HG02610 (cell line): ENCODE measurements at regions not wholly inside any gene's neighbourhood (a gene's known extent, or its start where the extent isn't known, plus 50 kb on each side); places are given as distances from the start of the nearest gene placed in this dataset.
A peak's percentile ranks its signal among the peaks of the same experiment; 100 is the strongest.
"Not testable (repeated sequence)": the region's sequence is repeated elsewhere in the genome, so short reads cannot be mapped to it uniquely, and the experiment has no call there.

Experiments
- ATAC-seq: cut with Tn5 transposase; IDR thresholded peaks from one replicate; pipeline ENCODE4 v1.9.1; 2021; ENCODE audit warnings: mild to moderate bottlenecking, moderate library complexity; ENCODE audit not compliant: unreplicated experiment

- ATAC-seq: no peak
Measured at GRCh38 chr11:127803755-127804154, 783.6 kb downstream of the ETS1 start.

- ATAC-seq: no peak
Measured at GRCh38 chr11:127800989-127801688, 786.2 kb downstream of the ETS1 start.

GRCh38 chr11:127795326-127795725 lies 792.0 kb downstream of the ETS1 start:
- ATAC-seq: no peak

- no peak for ATAC-seq
Measured at GRCh38 chr11:127791844-127792243, 791.3 kb upstream of the KIRREL3 start.

- ATAC-seq: no peak
Measured at GRCh38 chr11:127790592-127790991, 790.0 kb upstream of the KIRREL3 start.

GRCh38 chr11:127789927-127790326 lies 789.4 kb upstream of the KIRREL3 start:
- no peak for ATAC-seq

- not testable (repeated sequence) for ATAC-seq
Measured at GRCh38 chr11:127772938-127773337, 772.4 kb upstream of the KIRREL3 start.

GRCh38 chr11:127768931-127769330 lies 768.4 kb upstream of the KIRREL3 start:
- ATAC-seq: not testable (repeated sequence)

- no peak for ATAC-seq
Measured at GRCh38 chr11:127766734-127767133, 766.2 kb upstream of the KIRREL3 start.

- ATAC-seq: no peak
Measured at GRCh38 chr11:127738771-127739286, 738.3 kb upstream of the KIRREL3 start.

GRCh38 chr11:127737499-127737898 lies 736.9 kb upstream of the KIRREL3 start:
- no peak for ATAC-seq

- ATAC-seq: no peak
Measured at GRCh38 chr11:127733552-127733951, 733.0 kb upstream of the KIRREL3 start.

- ATAC-seq: no peak
Measured at GRCh38 chr11:127726367-127726766, 725.8 kb upstream of the KIRREL3 start.

GRCh38 chr11:127723714-127724113 lies 723.1 kb upstream of the KIRREL3 start:
- ATAC-seq: no peak

GRCh38 chr11:127713226-127713625 lies 712.7 kb upstream of the KIRREL3 start:
- ATAC-seq: peak; percentile 60

GRCh38 chr11:127711748-127712147 lies 711.2 kb upstream of the KIRREL3 start:
- ATAC-seq: no peak

GRCh38 chr11:127710831-127711230 lies 710.3 kb upstream of the KIRREL3 start:
- no peak for ATAC-seq

GRCh38 chr11:127709960-127710359 lies 709.4 kb upstream of the KIRREL3 start:
- no peak for ATAC-seq

GRCh38 chr11:127693686-127694085 lies 693.1 kb upstream of the KIRREL3 start:
- ATAC-seq: no peak

GRCh38 chr11:127683321-127683720 lies 682.8 kb upstream of the KIRREL3 start:
- ATAC-seq: no peak

- no peak for ATAC-seq
Measured at GRCh38 chr11:127679816-127680545, 679.4 kb upstream of the KIRREL3 start.

GRCh38 chr11:127678631-127679030 lies 678.1 kb upstream of the KIRREL3 start:
- ATAC-seq: no peak
